Stimulated activated CD4-positive, alpha-beta T cell treated with anti-CD3 and anti-CD28 coated beads, Interleukin-15, amount 100 ng/mL, for 24 hours (primary cell): ENCODE measurements at regions not wholly inside any gene's neighbourhood (a gene's known extent, or its start where the extent isn't known, plus 50 kb on each side); places are given as distances from the start of the nearest gene placed in this dataset.
"Not testable (repeated sequence)": the region's sequence is repeated elsewhere in the genome, so short reads cannot be mapped to it uniquely, and the experiment has no call there.

Experiments
- DNase-seq: peaks from one replicate; pipeline ENCODE4 v3.0.0-alpha.2; 2020

DNA sequence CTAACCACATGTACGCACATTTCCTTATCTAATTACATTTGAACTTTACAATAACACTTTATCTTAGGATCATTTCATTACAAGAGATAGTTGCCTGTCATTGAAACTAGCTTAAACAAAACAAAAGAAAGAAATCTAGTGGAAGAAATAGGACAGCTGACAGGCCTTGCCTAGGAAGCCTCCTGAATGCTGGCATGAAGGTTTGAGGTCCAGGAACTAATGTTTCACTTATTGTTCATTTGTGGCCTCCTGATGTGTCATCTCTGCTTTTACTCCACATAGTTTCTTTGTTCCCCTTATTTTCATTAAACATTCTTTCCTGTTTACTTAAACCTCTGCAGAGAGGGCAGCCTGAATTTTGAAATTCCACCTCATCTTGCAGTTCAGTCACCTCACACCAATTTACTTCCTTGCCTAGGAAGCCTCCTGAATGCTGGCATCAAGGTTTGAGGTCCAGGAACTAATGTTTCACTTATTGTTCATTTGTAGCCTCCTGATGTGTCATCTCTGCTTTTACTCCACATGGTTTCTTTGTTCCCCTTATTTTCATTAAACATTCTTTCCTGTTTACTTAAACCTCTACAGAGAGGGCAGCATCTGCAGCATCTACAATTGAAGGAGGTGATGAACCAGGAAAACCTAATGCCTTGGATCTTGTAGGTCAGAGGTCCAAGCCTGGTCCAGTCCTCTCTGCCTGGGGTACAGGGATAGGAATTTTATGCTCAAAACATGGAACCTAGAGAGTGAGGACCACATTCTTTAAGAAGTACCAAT lies 319.2 kb downstream of the SPATA31A1 start:
- DNase-seq, result not testable (repeated sequence)

DNA sequence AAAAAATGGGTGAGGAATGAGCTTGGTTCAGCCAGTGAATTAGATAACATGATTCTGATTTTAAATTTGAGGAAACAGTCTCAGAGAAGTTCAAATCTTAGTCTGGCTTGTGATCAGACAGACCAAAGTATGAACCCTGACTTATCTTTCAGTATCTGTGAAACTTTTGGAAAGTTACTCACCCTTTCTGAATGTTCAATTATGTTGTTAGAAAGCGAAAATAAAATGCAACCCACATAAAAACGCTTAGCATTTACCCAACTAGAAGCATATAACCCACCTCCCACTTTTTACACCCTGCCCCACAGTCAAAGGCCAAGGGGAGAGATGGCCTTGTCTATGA lies 319.7 kb downstream of the SPATA31A1 start:
- DNase-seq, result not testable (repeated sequence)

GRCh38 chr9:39678534-39679263 lies 323.2 kb downstream of the SPATA31A1 start:
- DNase-seq, result not testable (repeated sequence)

GRCh38 chr9:39680694-39681401 lies 325.4 kb downstream of the SPATA31A1 start:
- DNase-seq, result not testable (repeated sequence)

- DNase-seq, result not testable (repeated sequence)
Observed at GRCh38 chr9:39728862-39729261, 373.4 kb downstream of the SPATA31A1 start.

DNA sequence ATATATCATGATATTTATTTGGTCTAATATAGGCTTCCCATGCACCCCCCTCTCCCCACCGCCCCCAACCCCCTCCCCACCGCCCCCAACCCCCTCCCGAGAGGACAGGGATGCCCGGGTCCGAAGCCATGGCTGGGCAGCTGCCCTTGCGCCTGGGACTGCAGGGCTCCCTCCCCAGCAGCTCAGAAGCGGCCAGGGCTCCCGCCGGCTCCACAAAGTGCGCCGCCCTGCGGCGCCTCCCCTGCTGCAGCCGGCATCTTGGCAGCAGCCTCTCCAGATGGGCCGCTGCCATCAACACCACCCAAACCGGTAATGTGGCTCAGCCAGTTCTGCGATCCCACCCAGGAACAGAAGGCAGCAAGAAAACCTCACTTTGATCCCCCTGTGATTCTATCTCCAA lies 389.4 kb downstream of the SPATA31A1 start:
- not testable (repeated sequence) for DNase-seq

GRCh38 chr9:39775570-39775969 lies 420.1 kb downstream of the SPATA31A1 start:
- not testable (repeated sequence) for DNase-seq

GRCh38 chr9:39791356-39791755 lies 435.9 kb downstream of the SPATA31A1 start:
- DNase-seq, result peak; percentile 7

DNA sequence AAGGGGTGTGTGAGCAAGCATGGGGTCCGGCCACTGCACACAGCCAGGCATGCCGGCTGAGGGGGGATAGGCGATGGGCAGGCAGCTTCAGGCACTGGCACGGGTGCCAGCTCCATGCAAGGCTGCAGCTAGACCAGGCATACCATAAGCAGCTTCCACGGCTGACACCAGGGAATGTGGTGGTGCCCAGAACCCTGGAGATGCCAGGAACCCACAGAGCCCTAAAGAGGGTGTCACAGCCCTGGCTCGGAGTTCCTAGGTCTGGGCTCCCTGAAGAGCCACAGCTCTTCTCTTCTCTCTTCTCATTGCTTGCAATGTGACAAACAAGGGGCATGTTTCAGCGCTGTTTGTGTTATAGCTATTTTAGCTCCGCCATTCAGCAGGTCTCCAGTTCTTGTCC lies 442.5 kb downstream of the SPATA31A1 start:
- not testable (repeated sequence) for DNase-seq

- DNase-seq, result not testable (repeated sequence)
Observed at GRCh38 chr9:39799252-39799651, 443.8 kb downstream of the SPATA31A1 start.

GRCh38 chr9:39802561-39802960 lies 447.1 kb downstream of the SPATA31A1 start:
- not testable (repeated sequence) for DNase-seq

DNA sequence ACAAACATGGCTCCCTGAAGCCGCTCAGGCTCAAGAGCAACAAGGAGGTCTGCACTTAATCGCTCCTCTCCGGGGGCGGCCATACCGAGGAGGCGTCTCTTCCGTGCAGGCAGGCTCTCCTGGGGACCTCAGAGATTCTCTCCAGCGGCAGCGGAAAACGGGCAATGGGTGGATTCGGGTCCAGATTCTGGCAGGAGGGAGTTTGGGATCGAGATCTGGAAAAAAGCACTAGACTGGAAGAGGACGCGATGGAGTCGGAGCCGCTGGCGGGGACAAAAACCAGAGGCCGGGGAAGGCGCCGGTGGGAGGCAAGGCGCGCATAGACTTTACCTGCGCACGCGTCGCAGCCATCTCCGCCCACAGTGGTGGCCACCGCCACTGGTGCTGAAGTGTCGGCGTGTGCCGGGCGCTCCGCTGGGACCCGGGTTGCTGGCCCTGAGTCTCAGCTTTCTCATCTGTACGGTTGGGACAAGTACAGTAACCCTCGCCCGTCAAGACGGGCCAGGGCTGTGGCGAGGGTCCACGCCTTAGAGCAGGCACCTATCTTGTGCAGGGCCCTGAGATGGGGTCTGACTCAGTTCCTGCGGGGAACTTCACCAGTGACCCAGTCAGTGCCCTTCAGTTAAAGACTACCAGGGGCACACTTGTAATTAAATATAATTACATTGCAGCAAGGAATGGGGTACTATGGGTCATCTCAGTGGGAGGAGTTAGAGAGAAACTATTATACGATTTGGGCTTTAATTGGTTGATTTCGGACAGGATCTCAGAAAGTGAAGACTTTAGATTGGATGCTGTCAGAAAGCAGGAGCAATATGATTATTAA lies 454.1 kb downstream of the SPATA31A1 start:
- peak; percentile 55 for DNase-seq

GRCh38 chr9:39810401-39810800 lies 454.9 kb downstream of the SPATA31A1 start:
- DNase-seq, result not testable (repeated sequence)

DNA sequence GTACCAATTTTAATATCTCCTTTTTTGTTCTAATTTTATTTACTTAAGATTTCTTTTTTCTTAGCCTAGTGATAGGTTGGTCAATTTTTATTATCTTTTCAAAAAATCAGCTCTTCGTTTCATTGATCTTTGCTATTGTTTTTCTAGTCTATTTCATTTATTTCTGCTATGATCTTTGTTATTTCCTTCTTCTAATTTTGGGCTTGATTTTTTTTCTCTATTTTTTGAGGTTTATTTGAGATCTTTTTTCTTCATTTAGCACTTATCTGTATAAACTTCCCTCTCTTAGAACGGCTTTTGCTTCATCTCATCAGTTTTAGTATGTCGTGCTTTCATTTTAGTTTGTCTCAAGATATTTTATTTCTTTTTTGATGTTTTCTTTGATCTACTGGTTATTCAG lies 456.1 kb downstream of the SPATA31A1 start:
- DNase-seq, result not testable (repeated sequence)

GRCh38 chr9:39828457-39828856 lies 473.0 kb downstream of the SPATA31A1 start:
- DNase-seq, result not testable (repeated sequence)
